ENCODE measurements at regions not wholly inside any gene's neighbourhood (a gene's known extent, or its start where the extent isn't known, plus 50 kb on each side); places are given as distances from the start of the nearest gene placed in this dataset.

DNA sequence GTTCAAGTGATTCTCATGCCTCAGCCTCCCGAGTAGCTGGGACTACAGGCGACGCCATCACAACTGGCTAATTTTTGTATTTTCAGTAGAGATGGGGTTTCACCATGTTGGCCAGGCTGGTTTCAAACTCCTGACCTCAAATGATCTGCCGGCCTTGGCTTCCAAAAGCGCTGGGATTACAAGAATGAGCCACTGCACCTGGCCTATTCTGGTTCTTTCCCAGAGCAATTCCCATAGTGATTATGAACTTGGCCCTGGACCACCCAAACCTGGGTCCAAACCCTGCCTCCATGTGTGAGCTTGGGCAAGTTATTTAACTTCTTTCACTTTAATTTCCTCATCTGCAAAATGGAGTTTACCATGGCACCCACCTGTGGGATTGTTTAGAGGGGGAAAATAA, 61.5 kb upstream of the HEPHL1 start:
- DNase-seq (ENCODE audit: low read depth in 4 of 4, low spot score in 3 of 4) = no peak

GRCh38 chr11:93963072-93963471, 58.1 kb upstream of the HEPHL1 start:
- no peak for DNase-seq (ENCODE audit: low read depth in 4 of 4, low spot score in 3 of 4)

- no peak for DNase-seq (ENCODE audit: low read depth in 4 of 4, low spot score in 3 of 4)
These were observed 53.9 kb upstream of the HEPHL1 start for GRCh38 chr11:93967258-93967657.

DNA sequence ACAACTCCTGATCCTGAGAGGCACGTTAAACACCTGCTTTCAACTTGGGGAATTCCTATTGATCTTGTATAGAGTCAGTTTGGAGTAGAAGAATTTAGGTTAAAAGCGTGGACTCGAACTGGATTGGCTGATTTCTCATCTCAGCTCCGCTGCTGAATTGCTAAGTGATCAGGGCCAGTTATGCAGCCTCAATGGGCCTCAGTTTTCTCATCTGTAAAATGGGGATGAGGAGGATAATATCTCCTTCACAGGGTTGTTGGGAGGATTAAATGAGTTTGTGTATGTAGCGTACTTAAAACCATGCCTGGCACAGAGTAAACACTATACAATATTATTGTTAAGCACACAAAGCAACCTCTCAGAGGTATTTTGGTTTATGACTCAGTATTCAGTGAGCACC, 53.2 kb upstream of the HEPHL1 start:
- DNase-seq (ENCODE audit: low read depth in 4 of 4, low spot score in 3 of 4) = no peak

- no peak for DNase-seq (ENCODE audit: low read depth in 4 of 4, low spot score in 3 of 4)
These were observed 50.9 kb upstream of the HEPHL1 start for GRCh38 chr11:93969925-93970922.

All from left renal pelvis (tissue), 4 donors.